ENCODE measurements at regions not wholly inside any gene's neighbourhood (a gene's known extent, or its start where the extent isn't known, plus 50 kb on each side); places are given as distances from the start of the nearest gene placed in this dataset.

DNA sequence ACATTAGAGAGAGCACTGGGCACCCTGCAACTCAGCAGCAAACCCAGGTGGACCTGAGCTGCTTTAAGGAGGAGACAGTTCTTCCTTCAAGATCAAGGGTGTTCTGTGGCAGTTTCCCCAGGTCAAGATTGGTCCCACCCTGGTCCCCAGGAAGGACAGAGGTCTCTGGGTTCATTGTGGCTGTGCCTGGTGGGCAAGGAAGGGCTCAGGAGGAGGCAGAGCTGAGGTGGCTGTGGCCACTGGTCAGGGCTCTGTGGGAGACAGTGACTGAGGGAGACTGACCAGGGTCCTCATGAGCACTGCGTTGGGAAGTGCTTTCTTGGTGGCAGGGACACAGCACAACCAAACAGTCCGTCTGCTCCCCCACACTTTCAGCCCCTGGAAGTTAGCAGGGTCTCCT lies 141.3 kb downstream of the FCRL5 start:
- Histone ChIP-seq H3K27ac (ENCODE audit: low read depth, low read length) (no peak overlapping the region), H3K4me1 (ENCODE audit: insufficient read depth, low read length) (peaks cover 7% of the 10 kb centered on the region), H3K4me3 (ENCODE audit: insufficient read depth, low read length) (no peak overlapping the region), H2AFZ (ENCODE audit: low read length) (no peak overlapping the region), H3K79me2 (ENCODE audit: insufficient read depth, low read length) (no peaks in the 10 kb centered on the region), H3K4me2 (ENCODE audit: insufficient read depth, low read length) (no peak overlapping the region), H4K20me1 (ENCODE audit: insufficient read depth, low read length) (no peaks in the 10 kb centered on the region), H3K36me3 (ENCODE audit: insufficient read depth, low read length) (no peaks in the 10 kb centered on the region), H3K9me3 (ENCODE audit: low read depth, low read length) (no peaks in the 10 kb centered on the region), H3K27me3 (ENCODE audit: insufficient read depth, low read length) (no peaks in the 10 kb centered on the region)
- no peak for DNase-seq (ENCODE audit: insufficient read length, low spot score, missing footprints)
- TF ChIP-seq, protein P1, sequence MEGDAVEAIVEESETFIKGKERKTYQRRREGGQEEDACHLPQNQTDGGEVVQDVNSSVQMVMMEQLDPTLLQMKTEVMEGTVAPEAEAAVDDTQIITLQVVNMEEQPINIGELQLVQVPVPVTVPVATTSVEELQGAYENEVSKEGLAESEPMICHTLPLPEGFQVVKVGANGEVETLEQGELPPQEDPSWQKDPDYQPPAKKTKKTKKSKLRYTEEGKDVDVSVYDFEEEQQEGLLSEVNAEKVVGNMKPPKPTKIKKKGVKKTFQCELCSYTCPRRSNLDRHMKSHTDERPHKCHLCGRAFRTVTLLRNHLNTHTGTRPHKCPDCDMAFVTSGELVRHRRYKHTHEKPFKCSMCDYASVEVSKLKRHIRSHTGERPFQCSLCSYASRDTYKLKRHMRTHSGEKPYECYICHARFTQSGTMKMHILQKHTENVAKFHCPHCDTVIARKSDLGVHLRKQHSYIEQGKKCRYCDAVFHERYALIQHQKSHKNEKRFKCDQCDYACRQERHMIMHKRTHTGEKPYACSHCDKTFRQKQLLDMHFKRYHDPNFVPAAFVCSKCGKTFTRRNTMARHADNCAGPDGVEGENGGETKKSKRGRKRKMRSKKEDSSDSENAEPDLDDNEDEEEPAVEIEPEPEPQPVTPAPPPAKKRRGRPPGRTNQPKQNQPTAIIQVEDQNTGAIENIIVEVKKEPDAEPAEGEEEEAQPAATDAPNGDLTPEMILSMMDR (IDR thresholded peaks at IDR 0.05; ENCODE audit: extremely low read depth, low read depth, low read length) = no peak

DNA sequence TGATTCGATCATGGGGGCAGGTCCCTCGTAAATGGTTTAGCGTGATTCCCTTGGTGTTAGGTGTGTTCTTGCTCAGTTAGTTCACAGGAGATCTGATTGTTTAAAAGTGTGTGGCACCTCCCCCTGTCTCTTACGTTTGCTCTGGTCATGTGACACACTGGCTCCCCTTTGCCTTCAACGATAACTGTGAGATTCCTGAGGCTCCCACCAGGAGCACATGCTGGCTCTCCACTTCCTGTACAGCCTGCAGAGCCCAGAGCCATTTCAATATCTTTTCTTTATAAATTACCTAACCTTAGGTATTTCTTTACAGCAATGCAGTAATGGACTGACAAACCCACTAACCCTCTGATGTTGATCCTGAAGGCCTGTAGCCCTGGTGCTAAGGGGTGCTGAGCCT lies 141.9 kb downstream of the FCRL5 start:
- Histone ChIP-seq H3K4me2 (ENCODE audit: insufficient read depth, low read length) (no peak overlapping the region), H3K9me3 (ENCODE audit: low read depth, low read length) (no peaks in the 10 kb centered on the region), H4K20me1 (ENCODE audit: insufficient read depth, low read length) (no peaks in the 10 kb centered on the region), H3K79me2 (ENCODE audit: insufficient read depth, low read length) (no peaks in the 10 kb centered on the region), H3K4me1 (ENCODE audit: insufficient read depth, low read length) (peaks cover 4% of the 10 kb centered on the region), H3K36me3 (ENCODE audit: insufficient read depth, low read length) (no peaks in the 10 kb centered on the region), H3K4me3 (ENCODE audit: insufficient read depth, low read length) (no peak overlapping the region), H3K27ac (ENCODE audit: low read depth, low read length) (no peak overlapping the region), H2AFZ (ENCODE audit: low read length) (no peak overlapping the region), H3K27me3 (ENCODE audit: insufficient read depth, low read length) (no peaks in the 10 kb centered on the region)
- no peak for DNase-seq (ENCODE audit: insufficient read length, low spot score, missing footprints)
- TF ChIP-seq, protein P1 (IDR thresholded peaks at IDR 0.05; ENCODE audit: extremely low read depth, low read depth, low read length) = no peak

DNA sequence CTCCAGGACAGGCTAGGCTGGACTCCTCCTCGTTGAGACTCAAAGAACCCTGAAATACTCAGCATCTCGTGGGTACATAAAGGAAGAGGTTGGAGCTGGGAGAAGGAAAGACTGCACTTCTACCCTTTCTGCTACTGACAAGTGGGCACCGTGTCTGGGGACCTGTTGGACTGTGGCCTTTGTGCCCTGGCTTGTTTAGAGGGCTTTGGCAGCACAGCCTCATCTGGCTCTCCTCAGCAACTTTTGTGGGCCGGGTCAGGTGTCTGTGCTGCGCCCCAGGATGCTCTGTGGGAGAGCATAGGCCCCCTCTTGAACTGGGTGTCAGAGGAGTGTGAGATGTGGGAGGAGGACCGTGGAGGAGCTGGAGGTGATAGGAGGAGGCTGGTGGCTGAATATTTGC lies 142.4 kb downstream of the FCRL5 start:
- no peaks in the 10 kb centered on the region for H3K4me1 ChIP-seq (ENCODE audit: insufficient read depth, low read length)
- DNase-seq (ENCODE audit: insufficient read length, low spot score, missing footprints) = no peak
- H3K4me2 ChIP-seq (ENCODE audit: insufficient read depth, low read length) = no peak overlapping the region
- H3K27ac ChIP-seq (ENCODE audit: low read depth, low read length) = no peak overlapping the region
- no peaks in the 10 kb centered on the region for H3K27me3 ChIP-seq (ENCODE audit: insufficient read depth, low read length)
- TF ChIP-seq, protein P1 (IDR thresholded peaks at IDR 0.05; ENCODE audit: extremely low read depth, low read depth, low read length) = no peak
- H2AFZ ChIP-seq (ENCODE audit: low read length) = no peak overlapping the region
- H3K36me3 ChIP-seq (ENCODE audit: insufficient read depth, low read length) = no peaks in the 10 kb centered on the region
- no peaks in the 10 kb centered on the region for H3K9me3 ChIP-seq (ENCODE audit: low read depth, low read length)
- no peaks in the 10 kb centered on the region for H3K79me2 ChIP-seq (ENCODE audit: insufficient read depth, low read length)
- no peak overlapping the region for H3K4me3 ChIP-seq (ENCODE audit: insufficient read depth, low read length)
- no peaks in the 10 kb centered on the region for H4K20me1 ChIP-seq (ENCODE audit: insufficient read depth, low read length)

DNA sequence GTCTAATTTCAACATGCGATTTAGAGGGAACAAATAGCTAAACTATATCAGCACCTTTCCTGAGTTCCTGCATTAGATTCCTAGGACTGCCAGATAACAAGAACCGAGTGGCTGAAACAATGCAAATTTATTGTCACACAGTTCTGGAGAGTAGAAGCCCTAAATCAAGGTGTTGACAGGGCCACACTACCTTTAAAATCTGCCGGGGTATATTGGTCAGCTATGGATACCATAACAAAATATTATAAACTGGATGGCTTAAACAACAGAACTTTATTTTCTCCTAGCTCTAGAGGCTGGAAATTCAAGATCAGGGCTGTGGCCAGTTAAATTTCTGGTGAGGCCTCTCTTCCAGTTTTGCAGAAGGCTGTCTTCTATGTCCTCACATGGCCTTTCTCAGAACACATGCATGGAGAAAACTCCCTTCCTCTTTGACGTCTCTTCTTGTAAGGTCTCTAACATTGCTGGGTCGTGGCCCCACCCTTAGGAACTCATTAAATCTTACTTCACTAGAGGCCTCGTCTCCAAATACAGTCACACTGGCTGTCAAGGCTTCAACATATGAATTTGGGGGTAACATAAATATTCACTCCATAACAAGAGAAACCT lies 144.3 kb downstream of the FCRL5 start:
- TF ChIP-seq, protein P1 (IDR thresholded peaks at IDR 0.05; ENCODE audit: extremely low read depth, low read depth, low read length) = no peak

More for the DNA sequence above, 144.3 kb downstream of the FCRL5 start:
- Histone ChIP-seq H3K9me3 (ENCODE audit: low read depth, low read length) (no peaks in the 10 kb centered on the region), H2AFZ (ENCODE audit: low read length) (no peak overlapping the region), H3K36me3 (ENCODE audit: insufficient read depth, low read length) (no peaks in the 10 kb centered on the region), H3K4me1 (ENCODE audit: insufficient read depth, low read length) (no peaks in the 10 kb centered on the region), H3K79me2 (ENCODE audit: insufficient read depth, low read length) (no peaks in the 10 kb centered on the region), H3K27me3 (ENCODE audit: insufficient read depth, low read length) (no peaks in the 10 kb centered on the region), H3K27ac (ENCODE audit: low read depth, low read length) (no peak overlapping the region), H3K4me2 (ENCODE audit: insufficient read depth, low read length) (no peak overlapping the region), H4K20me1 (ENCODE audit: insufficient read depth, low read length) (no peaks in the 10 kb centered on the region), H3K4me3 (ENCODE audit: insufficient read depth, low read length) (no peak overlapping the region)
- DNase-seq (ENCODE audit: insufficient read length, low spot score, missing footprints) = no peak
